AG09319 (cell line): ENCODE measurements at regions not wholly inside any gene's neighbourhood (a gene's known extent, or its start where the extent isn't known, plus 50 kb on each side); places are given as distances from the start of the nearest gene placed in this dataset.

Experiments used
- DNase-seq: peaks from one replicate; pipeline ENCODE4 v3.0.0-alpha.2; 2010; ENCODE audit warnings: low read depth; ENCODE audit errors: extremely low read depth
- CTCF ChIP-seq: IDR thresholded peaks from 2 replicates; pipeline ENCODE4 v1.5.1; 2011; ENCODE audit warnings: low read depth, mild to moderate bottlenecking, inconsistent platforms, low read length, moderate library complexity

GRCh38 chr13:34589581-34589980, 352.5 kb upstream of the NBEA start:
- TF ChIP-seq CTCF: no peak
- no peak for DNase-seq

- DNase-seq: no peak
- no peak for TF ChIP-seq CTCF
Measured at GRCh38 chr13:34591129-34591528, 350.9 kb upstream of the NBEA start.

GRCh38 chr13:34591900-34592529, 350.1 kb upstream of the NBEA start:
- no peak for TF ChIP-seq CTCF
- DNase-seq: no peak

GRCh38 chr13:34593658-34594057, 348.4 kb upstream of the NBEA start:
- no peak for DNase-seq
- no peak for TF ChIP-seq CTCF

GRCh38 chr13:34594507-34594906, 347.6 kb upstream of the NBEA start:
- DNase-seq: no peak
- TF ChIP-seq CTCF: no peak

GRCh38 chr13:34608331-34608730, 333.7 kb upstream of the NBEA start:
- DNase-seq: no peak
- TF ChIP-seq CTCF: no peak

- no peak for TF ChIP-seq CTCF
- no peak for DNase-seq
Measured at GRCh38 chr13:34611671-34612070, 330.4 kb upstream of the NBEA start.
